OCI-LY3 (cell line): ENCODE measurements at regions not wholly inside any gene's neighbourhood (a gene's known extent, or its start where the extent isn't known, plus 50 kb on each side); places are given as distances from the start of the nearest gene placed in this dataset.

ENCODE experiments used
- CTCF ChIP-seq: fragments of 200-600, 300-600 bp; sonication (generic); IDR thresholded peaks from 2 replicates; pipeline ENCODE4 v1.5.1; 2014; ENCODE audit warnings: antibody characterized with exemption, low read length, low read depth
- EZH2phosphoT487 ChIP-seq: fragments of 200-600 bp; shearing (Covaris generic); IDR thresholded peaks from 2 replicates; pipeline ENCODE4 v1.6.1; 2018; ENCODE audit warnings: antibody characterized with exemption, mixed run types, low read depth

GRCh38 chr12:67460388-67460787, 188.2 kb upstream of the DYRK2 start:
- no peak for TF ChIP-seq CTCF
- no peak for TF ChIP-seq EZH2phosphoT487
